Stimulated activated CD8-positive, alpha-beta memory T cell treated with anti-CD3 and anti-CD28 coated beads, Interleukin-7, amount 100 ng/mL, for 1 hour (primary cell): ENCODE measurements at regions not wholly inside any gene's neighbourhood (a gene's known extent, or its start where the extent isn't known, plus 50 kb on each side); places are given as distances from the start of the nearest gene placed in this dataset.
"Not testable (repeated sequence)": the region's sequence is repeated elsewhere in the genome, so short reads cannot be mapped to it uniquely, and the experiment has no call there.

Experiments
- DNase-seq, 2 donors: peaks; one replicate each; pipeline ENCODE4 v3.0.0-alpha.2; 2020; ENCODE audit warnings: low read depth in 2 of 2

DNA sequence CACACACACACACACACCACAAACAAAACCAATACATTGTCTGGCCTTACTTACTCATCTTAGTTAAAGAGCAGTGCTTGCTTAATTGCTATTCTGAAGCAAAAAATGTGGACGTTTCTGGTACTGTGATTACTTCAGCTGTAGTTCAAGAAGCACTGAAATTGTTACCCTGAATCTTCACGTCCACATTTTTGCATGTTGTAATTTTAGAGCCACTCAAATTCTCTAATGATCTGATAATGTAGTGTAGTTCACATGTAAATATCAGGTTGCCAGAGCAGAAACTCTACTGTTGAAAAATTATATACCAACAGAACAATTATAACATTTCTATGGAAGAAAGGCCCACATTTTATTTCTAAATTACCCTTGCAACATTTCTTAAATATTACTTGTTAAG is 1451.1 kb downstream of the GATA3 start:
- no peak for DNase-seq

DNA sequence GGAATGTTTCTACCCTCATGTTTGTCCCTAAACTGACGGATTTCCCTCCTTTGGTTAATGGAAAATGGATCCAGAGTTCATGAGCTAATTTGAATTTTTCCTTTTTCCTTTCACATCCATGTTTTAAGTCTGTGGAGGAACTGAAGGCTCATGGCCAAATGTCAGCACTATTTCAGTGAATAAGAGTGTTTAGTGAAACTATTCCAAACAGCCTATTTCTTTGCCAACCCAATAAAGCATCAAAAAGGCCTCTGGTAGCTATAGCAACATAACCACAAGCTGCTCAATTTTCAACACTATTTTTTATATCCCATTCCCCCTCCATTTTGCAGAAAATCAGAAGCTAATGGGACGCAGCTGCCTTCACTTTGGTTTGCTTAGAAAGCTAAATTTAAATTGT is 1454.1 kb downstream of the GATA3 start:
- DNase-seq: no peak

DNA sequence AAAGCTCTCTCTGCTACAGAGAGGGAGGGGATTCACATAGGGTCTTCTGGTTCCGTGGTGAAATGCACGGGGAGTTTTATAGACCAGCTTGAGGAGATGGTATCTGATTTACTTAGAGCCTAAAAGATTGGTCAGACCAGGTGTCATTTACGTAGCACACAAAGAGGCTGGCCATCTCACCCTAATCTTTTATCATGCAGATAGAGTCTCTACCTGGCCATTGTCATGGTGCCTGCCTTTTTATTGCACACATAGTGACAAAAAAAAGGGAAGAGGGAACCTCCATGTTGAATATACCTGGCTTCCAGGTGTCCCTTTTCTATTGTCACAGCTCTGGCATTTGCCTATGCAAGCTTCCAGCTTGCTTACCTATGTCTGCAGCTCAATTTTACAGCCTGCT is 1456.1 kb downstream of the GATA3 start:
- no peak for DNase-seq

DNA sequence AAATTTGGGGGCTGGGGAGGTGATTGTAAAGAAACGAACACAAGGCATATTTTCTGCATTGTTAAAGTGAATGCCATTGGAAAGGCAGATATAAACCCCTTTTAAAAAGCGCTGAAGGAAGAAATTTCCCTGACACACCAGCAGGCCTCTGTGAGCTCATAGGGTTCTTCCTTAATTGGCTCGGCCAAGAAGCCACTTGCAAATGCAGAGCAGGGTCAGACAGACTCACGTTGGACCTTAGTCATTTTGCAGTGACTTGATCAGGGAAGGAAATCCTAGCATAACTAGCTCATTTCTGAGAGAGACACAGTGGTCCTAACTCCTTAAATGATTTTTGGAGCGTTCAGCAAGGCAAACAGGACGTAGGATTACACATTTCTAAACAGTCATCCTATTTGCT is 1461.4 kb downstream of the GATA3 start:
- no peak for DNase-seq

DNA sequence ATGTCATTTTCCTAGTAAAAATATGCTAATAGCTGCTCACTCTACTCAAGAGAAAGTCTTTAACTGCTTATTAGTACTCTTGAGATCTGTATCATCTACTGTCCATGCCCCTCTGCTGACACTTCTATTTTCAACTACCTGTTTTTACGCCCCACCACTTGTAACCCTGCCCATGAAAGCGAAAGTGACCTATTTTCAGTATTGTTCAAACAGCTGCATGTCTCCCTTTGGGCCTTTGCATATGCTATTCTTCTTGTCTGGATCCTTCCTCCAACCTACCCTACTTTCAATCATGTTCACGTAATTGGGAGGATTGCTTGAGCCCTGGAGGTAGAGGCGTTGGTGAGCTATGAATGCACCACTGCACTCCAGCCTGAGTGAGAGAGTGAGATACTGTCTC is 1481.3 kb downstream of the GATA3 start:
- DNase-seq: no peak

DNA sequence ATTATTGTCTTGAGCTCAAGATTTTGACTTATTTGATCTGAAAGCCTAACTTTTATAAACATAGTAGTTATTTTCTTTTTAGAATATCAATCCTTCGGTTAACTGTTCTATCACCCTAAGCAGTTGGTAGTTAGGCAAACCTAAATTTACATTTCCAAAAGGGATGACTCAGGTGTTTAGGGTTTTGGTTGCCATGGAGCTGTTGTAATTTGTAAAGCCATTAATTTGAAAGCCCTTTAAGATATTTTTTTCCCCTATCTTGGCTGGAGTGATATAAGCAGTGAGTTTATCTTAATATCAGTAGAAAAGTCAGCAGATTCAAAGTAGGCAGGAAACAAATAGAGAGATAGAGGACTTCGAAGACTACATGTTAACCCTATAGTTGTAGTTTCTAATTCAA is 1472.6 kb upstream of the CELF2 start:
- DNase-seq: no peak

DNA sequence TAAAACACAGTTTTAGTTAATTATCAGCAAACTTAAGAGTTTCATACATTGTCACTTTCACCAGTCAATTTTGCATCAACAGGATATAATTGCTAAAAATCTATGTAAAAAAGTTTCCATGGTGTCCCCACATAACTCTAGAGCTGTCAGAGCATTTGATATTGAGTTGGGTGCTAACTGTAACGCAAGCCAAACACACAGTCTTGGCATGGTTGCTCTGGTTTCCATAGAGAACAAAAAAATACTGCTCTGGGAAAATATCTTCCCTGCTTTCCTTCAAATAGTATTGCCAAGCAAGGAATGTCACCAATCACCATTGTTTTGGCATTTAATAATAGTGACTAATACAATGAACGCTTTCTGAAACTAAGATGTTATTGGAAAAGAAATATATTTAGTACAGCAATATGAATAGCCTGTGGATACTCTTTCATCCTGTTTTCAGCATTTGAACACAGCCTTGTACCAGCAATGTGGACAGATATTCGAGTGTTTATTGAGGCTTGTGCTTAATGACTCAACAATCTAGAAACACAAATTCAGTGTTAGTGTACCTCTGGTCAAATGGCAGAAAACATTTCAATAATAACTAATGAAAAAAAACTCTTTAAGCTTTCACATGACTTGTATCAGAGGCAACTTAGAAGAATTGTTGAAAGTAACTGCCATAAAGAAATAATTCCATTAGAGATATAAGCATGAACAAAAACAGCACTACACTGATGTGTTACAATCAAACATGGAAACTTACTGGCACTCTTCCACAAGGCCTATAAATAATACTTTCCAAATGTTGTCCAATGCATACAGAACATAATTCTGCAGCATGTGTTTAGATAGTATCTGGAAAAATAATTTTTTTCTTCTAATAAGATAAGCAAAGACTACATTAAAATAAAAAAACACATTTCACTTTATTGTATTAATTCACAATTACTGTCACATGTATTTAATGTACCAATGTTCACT is 1469.5 kb upstream of the CELF2 start:
- no peak for DNase-seq

DNA sequence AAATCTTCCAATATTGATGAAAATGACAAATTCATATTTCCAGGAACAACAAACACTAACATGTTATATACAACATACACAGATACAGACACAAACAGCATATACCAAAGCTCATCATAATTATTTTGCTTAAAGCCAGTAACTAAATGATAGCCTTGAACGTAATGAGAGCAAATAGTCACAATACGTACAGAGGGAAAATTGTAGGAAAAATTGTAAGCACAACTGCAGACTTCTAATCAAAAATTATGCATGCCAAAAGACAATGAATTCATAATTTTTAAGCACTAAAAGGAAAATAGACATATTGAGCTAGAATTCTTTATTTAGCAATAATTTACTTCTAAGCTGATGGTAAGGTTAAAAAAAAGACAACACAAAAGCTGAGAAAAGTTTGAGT is 1466.9 kb upstream of the CELF2 start:
- no peak for DNase-seq

DNA sequence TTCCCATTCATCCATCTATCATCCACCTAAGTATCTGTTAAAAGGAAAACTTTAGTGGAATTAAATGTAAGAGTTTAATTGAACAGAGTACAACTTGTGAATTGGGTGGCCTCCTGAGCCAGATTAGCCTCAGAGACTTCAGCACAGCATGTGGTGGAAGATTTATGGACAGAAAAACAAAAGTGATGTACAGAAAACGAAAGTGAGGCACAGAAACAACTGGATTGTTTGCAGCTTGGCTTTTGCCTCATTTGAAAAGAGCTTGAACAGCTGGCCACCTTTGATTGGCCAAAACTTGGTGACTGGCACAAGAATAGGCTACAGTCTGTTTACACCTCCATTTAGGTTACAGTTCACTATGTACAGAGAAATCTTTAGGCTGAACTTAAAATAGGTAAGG is 1463.4 kb upstream of the CELF2 start:
- no peak for DNase-seq

DNA sequence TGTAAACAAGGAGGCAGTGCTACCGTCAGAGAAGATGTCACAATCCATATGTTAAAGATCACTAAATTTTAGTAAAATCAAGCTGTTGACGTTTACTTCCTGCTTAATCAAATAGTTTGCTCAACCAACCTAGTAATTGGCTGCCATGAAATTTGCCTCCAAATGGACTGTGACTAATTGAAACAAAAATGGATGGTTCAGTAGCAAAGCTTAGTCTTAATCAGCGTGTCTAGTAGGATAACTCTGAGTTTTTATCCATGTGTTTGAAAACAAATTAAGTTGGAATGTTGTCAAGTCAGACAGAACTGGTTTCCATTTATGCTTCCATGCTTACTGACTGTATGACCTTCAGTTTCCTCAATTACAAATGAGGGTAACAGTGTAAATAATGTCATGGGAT is 1456.7 kb upstream of the CELF2 start:
- no peak for DNase-seq

DNA sequence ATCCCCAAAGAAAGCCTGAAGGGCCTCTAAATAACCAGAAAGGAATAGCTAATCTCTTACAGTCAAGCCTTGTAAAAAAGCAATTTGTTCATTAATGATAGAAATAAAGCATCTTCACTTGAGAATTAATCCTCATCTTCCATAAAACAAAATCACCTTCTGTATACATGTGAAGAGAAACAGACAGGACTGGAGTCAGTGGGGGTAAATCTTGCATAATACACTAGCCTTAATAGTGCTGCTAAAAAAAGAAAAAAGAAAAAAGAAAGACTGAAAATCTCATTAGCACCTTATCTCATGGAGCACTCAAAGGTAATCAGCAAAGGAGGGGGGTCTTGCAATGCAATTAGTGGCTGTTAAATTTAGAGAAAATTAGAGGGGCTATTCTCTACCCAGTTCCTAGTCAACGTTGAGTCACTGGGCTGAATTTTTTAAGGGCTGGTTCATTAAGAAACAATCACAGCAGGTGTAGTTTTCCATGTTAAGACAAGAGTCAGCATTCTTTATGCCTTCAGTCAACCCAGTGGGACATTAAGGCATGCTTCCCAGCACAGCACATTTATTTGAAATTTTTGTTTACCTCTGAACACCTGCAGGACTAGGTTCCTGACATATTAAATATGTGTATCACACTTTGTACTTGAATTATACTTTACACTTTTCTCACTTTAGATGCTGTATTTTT is 1455.7 kb upstream of the CELF2 start:
- no peak for DNase-seq

DNA sequence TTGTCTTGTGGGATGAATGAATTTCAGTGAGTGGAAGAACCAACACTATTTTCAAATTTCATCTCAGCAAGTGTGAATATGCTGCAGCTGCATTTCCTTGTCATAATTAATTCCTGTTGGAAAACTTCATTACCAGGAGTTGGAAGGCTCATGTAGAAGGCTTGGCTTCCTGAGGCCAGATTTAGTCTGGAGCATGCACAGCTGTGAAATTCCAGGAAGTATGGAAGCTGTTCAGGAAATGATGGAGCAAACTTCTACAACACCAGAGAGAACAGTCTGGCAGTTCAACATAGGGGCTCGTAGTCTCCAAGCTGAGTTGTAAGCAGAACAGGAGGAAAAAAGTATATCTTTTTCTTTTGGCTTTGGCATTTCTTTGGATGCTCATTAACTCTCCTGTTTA is 1439.9 kb upstream of the CELF2 start:
- DNase-seq: no peak

DNA sequence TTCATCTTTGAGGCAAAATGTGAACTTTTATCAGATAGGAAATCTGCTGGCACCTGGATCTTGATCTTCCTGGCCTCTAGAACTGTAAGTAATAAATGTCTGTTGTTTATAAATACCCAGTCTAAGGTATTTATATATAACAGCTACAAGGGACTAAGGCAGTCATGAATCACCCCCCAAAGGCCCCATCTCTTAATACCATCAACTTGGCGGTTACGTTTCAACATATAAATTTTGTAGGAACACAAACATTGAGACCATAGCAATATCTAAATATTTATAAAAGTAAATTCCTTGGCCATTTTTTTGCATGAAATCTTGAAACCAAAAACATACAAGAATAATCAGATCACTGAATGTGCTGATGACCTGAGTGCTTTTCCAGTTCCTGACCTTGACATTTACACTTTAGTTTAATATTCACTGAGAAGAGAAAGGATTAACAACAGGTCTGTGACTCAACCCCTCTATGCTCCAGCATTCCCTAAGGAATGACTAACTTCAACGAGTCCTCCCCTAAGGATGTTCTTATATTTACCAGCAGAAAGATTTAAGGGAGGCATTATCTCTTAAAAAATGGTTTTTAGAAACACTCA is 1438.5 kb upstream of the CELF2 start:
- no peak for DNase-seq

DNA sequence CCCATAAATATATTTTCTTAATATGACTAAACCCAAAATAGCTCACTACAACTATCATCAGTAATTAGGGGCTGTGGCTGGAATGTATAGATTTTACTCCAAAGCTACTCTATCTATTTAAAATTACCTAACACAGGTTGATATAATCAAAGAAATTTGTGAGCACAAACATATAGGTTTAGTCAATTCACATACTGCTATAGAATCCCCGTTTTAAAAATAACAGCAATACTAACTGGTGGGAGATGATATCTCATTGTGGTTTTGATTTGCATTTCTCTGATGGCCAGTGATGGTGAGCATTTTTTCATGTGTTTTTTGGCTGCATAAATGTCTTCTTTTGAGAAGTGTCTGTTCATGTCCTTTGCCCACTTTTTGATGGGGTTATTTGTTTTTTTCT is 1434.9 kb upstream of the CELF2 start:
- not testable (repeated sequence) for DNase-seq

DNA sequence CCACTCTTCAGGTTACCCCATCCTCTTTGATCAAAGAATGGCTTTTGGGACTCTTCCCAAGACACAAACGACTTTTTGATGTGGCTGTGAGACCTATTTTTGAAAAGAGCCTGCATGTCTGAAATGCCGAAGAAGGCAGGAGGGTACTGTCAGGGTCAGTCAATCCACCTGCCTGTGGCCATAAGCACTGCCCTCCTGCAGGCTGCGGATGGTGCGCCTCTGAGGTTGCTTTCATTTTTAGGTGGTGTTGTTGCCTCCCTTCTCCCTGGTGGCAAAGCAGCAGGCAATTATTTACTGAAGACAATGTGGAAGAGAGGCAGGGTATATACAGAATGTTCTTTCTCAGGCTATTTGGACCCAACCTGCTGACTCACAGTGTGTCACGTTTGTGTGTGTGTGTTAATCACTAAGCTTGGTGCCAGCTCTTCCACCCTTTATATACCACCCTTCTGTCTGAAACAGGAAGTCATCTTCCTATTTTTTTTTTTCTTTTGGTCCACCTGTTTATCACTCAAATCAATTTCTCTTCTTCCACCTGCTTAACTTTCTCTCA is 1421.2 kb upstream of the CELF2 start:
- DNase-seq: no peak

DNA sequence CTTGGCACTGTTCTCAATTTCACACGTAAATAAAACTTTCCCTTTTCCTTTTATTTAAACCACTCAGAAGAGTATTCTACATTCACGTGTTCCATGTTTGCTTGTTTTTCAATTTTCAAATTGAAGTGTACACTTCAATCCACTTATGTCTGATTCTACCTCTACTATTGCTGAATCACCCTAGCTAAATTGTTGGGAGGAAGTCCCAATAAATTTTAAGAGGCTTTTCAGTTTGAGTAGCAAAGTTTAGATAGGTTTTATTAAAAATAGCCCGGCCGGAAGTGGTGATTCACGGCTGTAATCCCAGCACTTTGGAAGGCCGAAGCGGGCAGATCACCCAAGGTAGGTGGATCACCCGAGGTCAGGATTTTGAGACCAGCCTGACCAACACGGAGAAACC is 1414.7 kb upstream of the CELF2 start:
- DNase-seq: no peak

DNA sequence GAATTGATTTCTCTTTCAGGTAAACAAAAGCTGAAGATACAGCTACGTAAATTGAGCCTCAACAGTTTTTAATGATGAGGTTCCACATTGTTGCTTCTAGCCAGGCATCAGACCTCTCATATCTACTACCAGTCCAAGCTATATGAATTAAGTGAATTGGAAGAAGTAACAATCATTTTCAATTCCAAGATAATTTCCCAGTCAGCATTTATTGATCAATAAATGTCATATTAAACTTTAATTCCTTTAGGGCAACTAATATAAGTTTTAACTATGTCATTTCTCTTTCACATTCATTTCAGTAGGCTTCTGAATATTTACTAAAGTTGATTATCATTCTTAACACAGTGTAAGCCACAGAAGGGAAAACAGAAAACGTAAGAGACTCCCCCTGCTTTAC is 1413.7 kb upstream of the CELF2 start:
- DNase-seq: no peak

DNA sequence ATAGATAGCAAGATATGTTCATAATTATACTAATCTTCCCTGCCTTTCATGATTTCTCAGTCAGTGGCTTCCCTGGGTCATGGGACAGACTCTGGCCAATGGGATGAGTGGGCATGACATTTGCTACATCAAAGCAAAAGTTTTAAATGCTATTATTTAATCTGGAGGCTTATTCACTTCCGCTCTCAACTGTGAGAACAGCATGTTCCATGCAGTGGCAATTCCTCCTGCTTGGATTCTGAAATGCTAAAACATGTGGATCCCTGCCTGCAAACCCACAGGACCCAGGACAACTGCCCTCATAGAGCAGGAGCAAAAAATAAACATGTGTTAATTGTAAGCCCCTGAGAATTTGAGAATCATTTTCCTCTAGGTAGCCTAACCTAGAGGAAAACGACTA is 1412.4 kb upstream of the CELF2 start:
- DNase-seq: no peak

DNA sequence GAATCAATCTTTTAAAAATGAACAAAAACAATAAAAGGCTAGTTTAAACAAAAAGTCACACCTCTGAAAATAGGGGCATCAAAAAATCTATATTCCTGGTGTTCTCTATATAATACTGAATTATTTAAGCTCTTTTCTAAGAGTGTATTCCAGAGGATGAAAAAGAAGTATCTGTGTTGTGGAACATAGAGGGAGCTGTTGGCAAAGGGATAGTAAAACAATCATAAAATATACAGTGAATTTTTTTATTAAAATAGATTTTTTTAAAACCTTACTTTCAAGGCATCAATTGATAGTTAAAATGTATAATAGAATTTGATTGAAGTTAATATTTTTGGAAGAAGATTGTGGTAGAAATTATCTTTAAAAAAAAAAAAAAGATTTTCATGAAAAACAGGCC is 1409.1 kb upstream of the CELF2 start:
- no peak for DNase-seq

DNA sequence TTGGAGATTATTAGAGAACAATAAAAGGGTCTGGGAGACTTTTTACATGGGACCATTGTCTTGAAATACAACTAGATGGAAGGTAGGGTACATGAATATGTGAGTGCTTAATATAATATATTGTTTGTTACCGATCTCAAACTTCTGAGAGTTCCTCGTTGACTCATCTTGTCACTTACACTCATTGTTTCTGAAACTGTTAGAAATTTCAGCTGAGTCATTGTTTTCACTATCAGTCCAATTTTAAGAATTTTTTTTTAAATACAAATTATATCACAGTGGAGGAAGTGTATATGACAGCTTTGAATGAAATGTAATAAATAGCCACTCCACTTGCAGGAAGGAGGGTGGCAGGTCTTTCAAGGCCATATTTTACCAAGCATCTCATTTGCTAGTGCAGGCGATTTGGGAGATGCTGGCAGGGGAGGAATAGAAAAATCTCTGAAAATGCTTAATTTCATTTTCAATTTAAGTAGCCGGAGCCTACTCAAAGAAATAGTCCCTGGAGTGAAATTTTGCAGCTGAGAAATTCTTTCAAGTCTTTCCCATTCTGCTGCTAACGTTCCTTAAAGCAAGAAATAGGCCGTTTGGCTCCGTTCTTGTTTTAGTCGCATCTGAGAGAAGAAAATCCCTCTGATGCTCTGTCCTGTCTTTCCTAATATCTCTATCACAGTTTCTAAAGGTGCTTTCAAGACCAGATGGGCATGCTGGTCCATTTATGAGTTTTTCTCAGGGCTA is 1404.2 kb upstream of the CELF2 start:
- no peak for DNase-seq

DNA sequence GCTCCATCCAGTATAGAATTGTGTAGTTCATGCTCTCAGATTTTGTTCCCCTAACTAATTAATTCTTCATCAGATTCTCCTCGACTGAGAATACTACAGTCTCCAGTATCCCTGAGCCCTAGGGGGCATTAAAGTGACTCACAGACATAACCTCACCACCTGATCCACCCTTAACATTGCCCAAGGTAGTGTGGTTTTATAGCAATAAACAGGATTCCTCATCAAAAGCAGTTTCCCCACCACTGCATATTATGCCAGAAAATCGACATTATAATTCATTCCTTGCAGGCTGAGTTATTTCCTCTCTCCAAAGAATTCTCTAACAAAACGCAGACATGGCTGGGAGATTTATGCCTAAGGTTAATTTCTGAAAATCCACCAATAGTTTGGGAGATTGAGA is 1402.5 kb upstream of the CELF2 start:
- DNase-seq: no peak

DNA sequence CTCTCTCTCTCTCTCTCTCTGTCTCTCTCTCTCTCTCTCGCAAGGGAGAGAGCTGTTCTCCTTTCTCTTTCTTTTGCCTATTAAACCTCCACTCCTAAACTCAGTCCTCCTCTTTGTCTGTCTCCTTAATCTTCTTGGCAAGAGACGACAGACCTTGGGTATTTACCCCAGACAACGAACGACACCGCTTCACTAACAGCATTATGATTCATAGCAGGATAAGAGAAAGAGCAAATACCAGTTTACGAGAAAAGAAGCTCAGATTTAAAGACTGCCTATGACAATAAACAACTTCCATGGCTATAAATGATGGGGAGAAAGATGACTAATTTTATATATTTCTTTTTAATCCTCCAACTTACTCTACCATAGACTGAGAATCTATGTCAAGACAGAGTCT is 1396.5 kb upstream of the CELF2 start:
- DNase-seq: no peak
